ENCODE measurements at regions not wholly inside any gene's neighbourhood (a gene's known extent, or its start where the extent isn't known, plus 50 kb on each side); places are given as distances from the start of the nearest gene placed in this dataset.
"Not testable (repeated sequence)": the region's sequence is repeated elsewhere in the genome, so short reads cannot be mapped to it uniquely, and the experiment has no call there.

GRCh38 chr2:234174742-234175141 is 124.2 kb downstream of the SPP2 start:
- H3K27ac ChIP-seq (ENCODE audit: insufficient read depth in 1 of 2, low read depth in 1 of 2, low read length in 2 of 2, poor library complexity in 1 of 2, severe bottlenecking in 2 of 2), result no peak overlapping the region
- no peak overlapping the region for H3K4me3 ChIP-seq (ENCODE audit: control insufficient read depth in 1 of 7, extremely low read depth in 1 of 7, insufficient read depth in 4 of 7, low read depth in 2 of 7, low read length in 6 of 7)
- H3K36me3 ChIP-seq (ENCODE audit: control insufficient read depth in 4 of 4, insufficient read depth in 4 of 4, low read length in 3 of 4), result no peaks in the 10 kb centered on the region
- ChIA-PET CTCF (no interaction called here), POLR2A (interaction anchor here (0.7 kb wide), 1 partner anchor 20 kb away, joined by 3 read pairs; no protein-coding TSS in a partner anchor)
- WGBS (ENCODE audit: insufficient coverage), result no CpG with 5 or more reads among the region's 5 CpGs
- peaks cover 2 to 35% (median 6%) of the 10 kb centered on the region in 5 experiments for H3K27me3 ChIP-seq (replicated peaks in 2 of 5; ENCODE audit: control insufficient read depth in 4 of 5, insufficient read depth in 5 of 5, low read length in 4 of 5)
- no peaks in the 10 kb centered on the region for H3K9me3 ChIP-seq (ENCODE audit: control extremely low read depth in 1 of 5, control insufficient read depth in 4 of 5, insufficient read depth in 2 of 5, low read depth in 1 of 5, low read length in 4 of 5)
- H3K4me1 ChIP-seq (ENCODE audit: control extremely low read depth in 1 of 4, control insufficient read depth in 4 of 4, insufficient read depth in 4 of 4, low read length in 3 of 4), result no peaks in the 10 kb centered on the region
- DNase-seq, result no peak

- no peak overlapping the region for H3K4me3 ChIP-seq (ENCODE audit: control insufficient read depth in 1 of 7, extremely low read depth in 1 of 7, insufficient read depth in 4 of 7, low read depth in 2 of 7, low read length in 6 of 7)
- H3K9me3 ChIP-seq (ENCODE audit: control extremely low read depth in 1 of 5, control insufficient read depth in 4 of 5, insufficient read depth in 2 of 5, low read depth in 1 of 5, low read length in 4 of 5), result no peaks in the 10 kb centered on the region
- WGBS (ENCODE audit: insufficient coverage), result 100% methylated on average over 3 of the region's 4 CpGs
- CTCF ChIA-PET, result no interaction called here
- no peak for DNase-seq
- POLR2A ChIA-PET, result no interaction called here
- no peaks in the 10 kb centered on the region for H3K4me1 ChIP-seq (ENCODE audit: control extremely low read depth in 1 of 4, control insufficient read depth in 4 of 4, insufficient read depth in 4 of 4, low read length in 3 of 4)
- H3K27ac ChIP-seq (ENCODE audit: insufficient read depth in 1 of 2, low read depth in 1 of 2, low read length in 2 of 2, poor library complexity in 1 of 2, severe bottlenecking in 2 of 2), result no peak overlapping the region
- peaks cover 0 to 20% (median 2%) of the 10 kb centered on the region in 5 experiments for H3K27me3 ChIP-seq (replicated peaks in 2 of 5; ENCODE audit: control insufficient read depth in 4 of 5, insufficient read depth in 5 of 5, low read length in 4 of 5)
- no peaks in the 10 kb centered on the region for H3K36me3 ChIP-seq (ENCODE audit: control insufficient read depth in 4 of 4, insufficient read depth in 4 of 4, low read length in 3 of 4)
Measured at GRCh38 chr2:234172532-234172931, 122.0 kb downstream of the SPP2 start.

GRCh38 chr2:234172066-234172465 is 121.6 kb downstream of the SPP2 start:
- POLR2A ChIA-PET, result no interaction called here
- CTCF ChIA-PET, result no interaction called here
- Histone ChIP-seq H3K27ac (ENCODE audit: insufficient read depth in 1 of 2, low read depth in 1 of 2, low read length in 2 of 2, poor library complexity in 1 of 2, severe bottlenecking in 2 of 2) (no peak overlapping the region), H3K27me3 (replicated peaks in 2 of 5; ENCODE audit: control insufficient read depth in 4 of 5, insufficient read depth in 5 of 5, low read length in 4 of 5) (peaks cover 0 to 20% (median 0%) of the 10 kb centered on the region in 5 experiments), H3K9me3 (ENCODE audit: control extremely low read depth in 1 of 5, control insufficient read depth in 4 of 5, insufficient read depth in 2 of 5, low read depth in 1 of 5, low read length in 4 of 5) (no peaks in the 10 kb centered on the region), H3K4me3 (ENCODE audit: control insufficient read depth in 1 of 7, extremely low read depth in 1 of 7, insufficient read depth in 4 of 7, low read depth in 2 of 7, low read length in 6 of 7) (no peak overlapping the region), H3K36me3 (ENCODE audit: control insufficient read depth in 4 of 4, insufficient read depth in 4 of 4, low read length in 3 of 4) (no peaks in the 10 kb centered on the region), H3K4me1 (ENCODE audit: control extremely low read depth in 1 of 4, control insufficient read depth in 4 of 4, insufficient read depth in 4 of 4, low read length in 3 of 4) (no peaks in the 10 kb centered on the region)
- no peak for DNase-seq
- WGBS (ENCODE audit: insufficient coverage), result 88% methylated on average over 10 of the region's 10 CpGs

- DNase-seq, result no peak
- CTCF ChIA-PET, result no interaction called here
- 97% methylated on average over 12 of the region's 14 CpGs for WGBS (ENCODE audit: insufficient coverage)
- Histone ChIP-seq H3K27ac (ENCODE audit: insufficient read depth in 1 of 2, low read depth in 1 of 2, low read length in 2 of 2, poor library complexity in 1 of 2, severe bottlenecking in 2 of 2) (no peak overlapping the region), H3K9me3 (ENCODE audit: control extremely low read depth in 1 of 5, control insufficient read depth in 4 of 5, insufficient read depth in 2 of 5, low read depth in 1 of 5, low read length in 4 of 5) (no peaks in the 10 kb centered on the region), H3K36me3 (ENCODE audit: control insufficient read depth in 4 of 4, insufficient read depth in 4 of 4, low read length in 3 of 4) (no peaks in the 10 kb centered on the region), H3K27me3 (replicated peaks in 2 of 5; ENCODE audit: control insufficient read depth in 4 of 5, insufficient read depth in 5 of 5, low read length in 4 of 5) (peaks cover 0 to 20% (median 0%) of the 10 kb centered on the region in 5 experiments), H3K4me3 (ENCODE audit: control insufficient read depth in 1 of 7, extremely low read depth in 1 of 7, insufficient read depth in 4 of 7, low read depth in 2 of 7, low read length in 6 of 7) (no peak overlapping the region), H3K4me1 (ENCODE audit: control extremely low read depth in 1 of 4, control insufficient read depth in 4 of 4, insufficient read depth in 4 of 4, low read length in 3 of 4) (peaks cover 0 to 1% (median 0%) of the 10 kb centered on the region in 4 experiments)
- POLR2A ChIA-PET, result no interaction called here
Measured at GRCh38 chr2:234171666-234172065, 121.2 kb downstream of the SPP2 start.

GRCh38 chr2:234169674-234170073 is 119.2 kb downstream of the SPP2 start:
- Histone ChIP-seq H3K4me3 (ENCODE audit: control insufficient read depth in 1 of 7, extremely low read depth in 1 of 7, insufficient read depth in 4 of 7, low read depth in 2 of 7, low read length in 6 of 7) (no peak overlapping the region), H3K27ac (ENCODE audit: insufficient read depth in 1 of 2, low read depth in 1 of 2, low read length in 2 of 2, poor library complexity in 1 of 2, severe bottlenecking in 2 of 2) (no peak overlapping the region), H3K4me1 (ENCODE audit: control extremely low read depth in 1 of 4, control insufficient read depth in 4 of 4, insufficient read depth in 4 of 4, low read length in 3 of 4) (peaks cover 0 to 3% (median 2%) of the 10 kb centered on the region in 4 experiments), H3K27me3 (replicated peaks in 2 of 5; ENCODE audit: control insufficient read depth in 4 of 5, insufficient read depth in 5 of 5, low read length in 4 of 5) (peaks cover 0 to 14% (median 0%) of the 10 kb centered on the region in 5 experiments), H3K36me3 (ENCODE audit: control insufficient read depth in 4 of 4, insufficient read depth in 4 of 4, low read length in 3 of 4) (no peaks in the 10 kb centered on the region), H3K9me3 (ENCODE audit: control extremely low read depth in 1 of 5, control insufficient read depth in 4 of 5, insufficient read depth in 2 of 5, low read depth in 1 of 5, low read length in 4 of 5) (no peaks in the 10 kb centered on the region)
- 88% methylated on average over 1 of the region's 1 CpG for WGBS (ENCODE audit: insufficient coverage)
- DNase-seq, result no peak
- ChIA-PET CTCF (interaction anchor here (1.3 to 2.5 kb wide), 2 partner anchors 29 to 33 kb away, joined by 3 to 12 read pairs; no protein-coding TSS in a partner anchor), POLR2A (no interaction called here)

GRCh38 chr2:234168605-234169570 is 118.4 kb downstream of the SPP2 start:
- H3K27me3 ChIP-seq (replicated peaks in 2 of 5; ENCODE audit: control insufficient read depth in 4 of 5, insufficient read depth in 5 of 5, low read length in 4 of 5), result peaks cover 0 to 14% (median 0%) of the 10 kb centered on the region in 5 experiments
- CTCF ChIA-PET, result interaction anchor here (1.3 to 2.5 kb wide), 2 partner anchors 28 to 32 kb away, joined by 3 to 12 read pairs; no protein-coding TSS in a partner anchor
- H3K9me3 ChIP-seq (ENCODE audit: control extremely low read depth in 1 of 5, control insufficient read depth in 4 of 5, insufficient read depth in 2 of 5, low read depth in 1 of 5, low read length in 4 of 5); H3K27ac ChIP-seq (ENCODE audit: insufficient read depth in 1 of 2, low read depth in 1 of 2, low read length in 2 of 2, poor library complexity in 1 of 2, severe bottlenecking in 2 of 2); H3K36me3 ChIP-seq (ENCODE audit: control insufficient read depth in 4 of 4, insufficient read depth in 4 of 4, low read length in 3 of 4); H3K4me3 ChIP-seq (ENCODE audit: control insufficient read depth in 1 of 7, extremely low read depth in 1 of 7, insufficient read depth in 4 of 7, low read depth in 2 of 7, low read length in 6 of 7); H3K4me1 ChIP-seq (ENCODE audit: control extremely low read depth in 1 of 4, control insufficient read depth in 4 of 4, insufficient read depth in 4 of 4, low read length in 3 of 4); POLR2A ChIA-PET; DNase-seq: not testable (repeated sequence)
- 95% methylated on average over 2 of the region's 8 CpGs for WGBS (ENCODE audit: insufficient coverage)

- Histone ChIP-seq H3K9me3 (ENCODE audit: control extremely low read depth in 1 of 5, control insufficient read depth in 4 of 5, insufficient read depth in 2 of 5, low read depth in 1 of 5, low read length in 4 of 5) (no peaks in the 10 kb centered on the region), H3K4me1 (ENCODE audit: control extremely low read depth in 1 of 4, control insufficient read depth in 4 of 4, insufficient read depth in 4 of 4, low read length in 3 of 4) (peaks cover 1 to 7% (median 4%) of the 10 kb centered on the region in 4 experiments), H3K4me3 (ENCODE audit: control insufficient read depth in 1 of 7, extremely low read depth in 1 of 7, insufficient read depth in 4 of 7, low read depth in 2 of 7, low read length in 6 of 7) (no peak overlapping the region), H3K27me3 (replicated peaks in 2 of 5; ENCODE audit: control insufficient read depth in 4 of 5, insufficient read depth in 5 of 5, low read length in 4 of 5) (peaks cover 0 to 13% (median 0%) of the 10 kb centered on the region in 5 experiments), H3K36me3 (ENCODE audit: control insufficient read depth in 4 of 4, insufficient read depth in 4 of 4, low read length in 3 of 4) (no peaks in the 10 kb centered on the region), H3K27ac (ENCODE audit: insufficient read depth in 1 of 2, low read depth in 1 of 2, low read length in 2 of 2, poor library complexity in 1 of 2, severe bottlenecking in 2 of 2) (no peak overlapping the region)
- no peak for DNase-seq
- ChIA-PET POLR2A (no interaction called here), CTCF (interaction anchor here (1.5 kb wide), 1 partner anchor 31 kb away, joined by 3 read pairs; no protein-coding TSS in a partner anchor)
- 100% methylated on average over 2 of the region's 3 CpGs for WGBS (ENCODE audit: insufficient coverage)
Measured at GRCh38 chr2:234166531-234166930, 116.0 kb downstream of the SPP2 start.
